SK-N-SH (cell line): ENCODE measurements at regions not wholly inside any gene's neighbourhood (a gene's known extent, or its start where the extent isn't known, plus 50 kb on each side); places are given as distances from the start of the nearest gene placed in this dataset.

Experiments
- CHD2 ChIP-seq: fragments of 150-350 bp; IDR thresholded peaks from 2 replicates; pipeline ENCODE4 v1.6.1; 2018; ENCODE audit warnings: low read length; ENCODE audit not compliant: partially characterized antibody
- EP300 ChIP-seq, 2 experiments: IDR thresholded peaks; 2 replicates each; pipeline versions ENCODE4 v1.4.0 to v1.6.1; 2012; ENCODE audit warnings: borderline replicate concordance in 1 of 2, low read depth in 1 of 2, low read length in 1 of 2
- GABPA ChIP-seq: IDR thresholded peaks from 2 replicates; pipeline ENCODE4 v1.4.0; 2012; ENCODE audit warnings: low read depth, mild to moderate bottlenecking
- JUND ChIP-seq: IDR thresholded peaks from 2 replicates; pipeline ENCODE4 v1.4.0; 2012
- MEF2A ChIP-seq: IDR thresholded peaks from 2 replicates; pipeline ENCODE4 v1.4.0; 2012; ENCODE audit warnings: low read depth, borderline replicate concordance
- POLR2AphosphoS5 ChIP-seq: IDR thresholded peaks from 2 replicates; pipeline ENCODE4 v1.6.1; 2012; ENCODE audit warnings: low read depth, low read length
- RAD21 ChIP-seq: IDR thresholded peaks from 2 replicates; pipeline ENCODE4 v1.6.1; 2012; ENCODE audit warnings: mild to moderate bottlenecking, low read length
- RCOR1 ChIP-seq: fragments of 150-350 bp; IDR thresholded peaks from 2 replicates; pipeline ENCODE4 v1.6.1; 2017; ENCODE audit warnings: antibody characterized with exemption, low read length
- TAF1 ChIP-seq: IDR thresholded peaks from 2 replicates; pipeline ENCODE4 v1.6.1; 2012; ENCODE audit warnings: low read depth, mild to moderate bottlenecking, low read length, moderate library complexity, borderline replicate concordance
- TCF12 ChIP-seq: IDR thresholded peaks from 2 replicates; pipeline ENCODE4 v1.4.0; 2012
- TF ChIP-seq, protein P1 (sequence below): fragments of 200-600 bp; sonication (generic); IDR thresholded peaks from 2 replicates; pipeline ENCODE4 v1.6.1; 2017; ENCODE audit warnings: antibody characterized with exemption, mild to moderate bottlenecking, moderate library complexity
- TF ChIP-seq, protein P2 (sequence below): IDR thresholded peaks from 2 replicates; pipeline ENCODE4 v1.6.1; 2012; ENCODE audit warnings: mild to moderate bottlenecking, low read depth, low read length, moderate library complexity
- TF ChIP-seq, protein P3 (sequence below): fragments of 150-350 bp; IDR thresholded peaks from 2 replicates; pipeline ENCODE4 v1.6.1; 2017; ENCODE audit warnings: antibody characterized with exemption, low read length, low read depth, borderline replicate concordance
- TF ChIP-seq, protein P4 (sequence below): IDR thresholded peaks from 2 replicates; pipeline ENCODE4 v1.4.0; 2012; ENCODE audit warnings: low read depth

DNA sequence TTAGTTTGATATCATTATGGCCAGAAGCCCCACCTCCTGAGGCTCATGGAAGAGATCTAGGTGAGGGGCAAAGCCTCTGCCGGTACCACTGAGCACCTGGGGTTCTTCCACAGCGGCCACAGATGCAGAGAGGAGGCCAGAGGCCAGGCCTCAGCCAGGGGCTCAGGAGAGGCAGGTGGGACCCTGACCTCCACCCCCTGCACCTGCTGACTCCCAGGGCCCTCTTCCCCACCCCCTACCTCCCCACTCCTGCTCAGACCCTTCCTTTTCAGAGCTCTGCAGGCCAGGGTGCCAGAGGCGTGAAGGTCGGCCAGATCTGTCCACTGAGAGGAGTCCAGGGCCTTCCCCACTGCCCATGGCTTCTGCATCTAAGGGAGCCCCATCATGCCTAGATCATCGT, 178.7 kb upstream of the PPP2R2D start:
- TF ChIP-seq RAD21 (no peak), EP300 (IDR thresholded peaks at IDR 0.05; ENCODE audit: borderline replicate concordance in 1 of 2, low read depth in 1 of 2, low read length in 1 of 2) (no peak), MEF2A (no peak), JUND (no peak), POLR2AphosphoS5 (no peak), GABPA (no peak), TAF1 (no peak), TCF12 (no peak), RCOR1 (no peak), CHD2 (no peak)
- TF ChIP-seq, protein P1, sequence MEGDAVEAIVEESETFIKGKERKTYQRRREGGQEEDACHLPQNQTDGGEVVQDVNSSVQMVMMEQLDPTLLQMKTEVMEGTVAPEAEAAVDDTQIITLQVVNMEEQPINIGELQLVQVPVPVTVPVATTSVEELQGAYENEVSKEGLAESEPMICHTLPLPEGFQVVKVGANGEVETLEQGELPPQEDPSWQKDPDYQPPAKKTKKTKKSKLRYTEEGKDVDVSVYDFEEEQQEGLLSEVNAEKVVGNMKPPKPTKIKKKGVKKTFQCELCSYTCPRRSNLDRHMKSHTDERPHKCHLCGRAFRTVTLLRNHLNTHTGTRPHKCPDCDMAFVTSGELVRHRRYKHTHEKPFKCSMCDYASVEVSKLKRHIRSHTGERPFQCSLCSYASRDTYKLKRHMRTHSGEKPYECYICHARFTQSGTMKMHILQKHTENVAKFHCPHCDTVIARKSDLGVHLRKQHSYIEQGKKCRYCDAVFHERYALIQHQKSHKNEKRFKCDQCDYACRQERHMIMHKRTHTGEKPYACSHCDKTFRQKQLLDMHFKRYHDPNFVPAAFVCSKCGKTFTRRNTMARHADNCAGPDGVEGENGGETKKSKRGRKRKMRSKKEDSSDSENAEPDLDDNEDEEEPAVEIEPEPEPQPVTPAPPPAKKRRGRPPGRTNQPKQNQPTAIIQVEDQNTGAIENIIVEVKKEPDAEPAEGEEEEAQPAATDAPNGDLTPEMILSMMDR = no peak
- TF ChIP-seq, protein P2, sequence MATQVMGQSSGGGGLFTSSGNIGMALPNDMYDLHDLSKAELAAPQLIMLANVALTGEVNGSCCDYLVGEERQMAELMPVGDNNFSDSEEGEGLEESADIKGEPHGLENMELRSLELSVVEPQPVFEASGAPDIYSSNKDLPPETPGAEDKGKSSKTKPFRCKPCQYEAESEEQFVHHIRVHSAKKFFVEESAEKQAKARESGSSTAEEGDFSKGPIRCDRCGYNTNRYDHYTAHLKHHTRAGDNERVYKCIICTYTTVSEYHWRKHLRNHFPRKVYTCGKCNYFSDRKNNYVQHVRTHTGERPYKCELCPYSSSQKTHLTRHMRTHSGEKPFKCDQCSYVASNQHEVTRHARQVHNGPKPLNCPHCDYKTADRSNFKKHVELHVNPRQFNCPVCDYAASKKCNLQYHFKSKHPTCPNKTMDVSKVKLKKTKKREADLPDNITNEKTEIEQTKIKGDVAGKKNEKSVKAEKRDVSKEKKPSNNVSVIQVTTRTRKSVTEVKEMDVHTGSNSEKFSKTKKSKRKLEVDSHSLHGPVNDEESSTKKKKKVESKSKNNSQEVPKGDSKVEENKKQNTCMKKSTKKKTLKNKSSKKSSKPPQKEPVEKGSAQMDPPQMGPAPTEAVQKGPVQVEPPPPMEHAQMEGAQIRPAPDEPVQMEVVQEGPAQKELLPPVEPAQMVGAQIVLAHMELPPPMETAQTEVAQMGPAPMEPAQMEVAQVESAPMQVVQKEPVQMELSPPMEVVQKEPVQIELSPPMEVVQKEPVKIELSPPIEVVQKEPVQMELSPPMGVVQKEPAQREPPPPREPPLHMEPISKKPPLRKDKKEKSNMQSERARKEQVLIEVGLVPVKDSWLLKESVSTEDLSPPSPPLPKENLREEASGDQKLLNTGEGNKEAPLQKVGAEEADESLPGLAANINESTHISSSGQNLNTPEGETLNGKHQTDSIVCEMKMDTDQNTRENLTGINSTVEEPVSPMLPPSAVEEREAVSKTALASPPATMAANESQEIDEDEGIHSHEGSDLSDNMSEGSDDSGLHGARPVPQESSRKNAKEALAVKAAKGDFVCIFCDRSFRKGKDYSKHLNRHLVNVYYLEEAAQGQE = no peak
- TF ChIP-seq, protein P3, sequence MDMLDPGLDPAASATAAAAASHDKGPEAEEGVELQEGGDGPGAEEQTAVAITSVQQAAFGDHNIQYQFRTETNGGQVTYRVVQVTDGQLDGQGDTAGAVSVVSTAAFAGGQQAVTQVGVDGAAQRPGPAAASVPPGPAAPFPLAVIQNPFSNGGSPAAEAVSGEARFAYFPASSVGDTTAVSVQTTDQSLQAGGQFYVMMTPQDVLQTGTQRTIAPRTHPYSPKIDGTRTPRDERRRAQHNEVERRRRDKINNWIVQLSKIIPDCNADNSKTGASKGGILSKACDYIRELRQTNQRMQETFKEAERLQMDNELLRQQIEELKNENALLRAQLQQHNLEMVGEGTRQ = no peak
- TF ChIP-seq, protein P4, sequence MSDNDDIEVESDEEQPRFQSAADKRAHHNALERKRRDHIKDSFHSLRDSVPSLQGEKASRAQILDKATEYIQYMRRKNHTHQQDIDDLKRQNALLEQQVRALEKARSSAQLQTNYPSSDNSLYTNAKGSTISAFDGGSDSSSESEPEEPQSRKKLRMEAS = no peak
